ENCODE measurements at regions not wholly inside any gene's neighbourhood (a gene's known extent, or its start where the extent isn't known, plus 50 kb on each side); places are given as distances from the start of the nearest gene placed in this dataset.
A peak's percentile ranks its signal among the peaks of the same experiment; 100 is the strongest.

DNA sequence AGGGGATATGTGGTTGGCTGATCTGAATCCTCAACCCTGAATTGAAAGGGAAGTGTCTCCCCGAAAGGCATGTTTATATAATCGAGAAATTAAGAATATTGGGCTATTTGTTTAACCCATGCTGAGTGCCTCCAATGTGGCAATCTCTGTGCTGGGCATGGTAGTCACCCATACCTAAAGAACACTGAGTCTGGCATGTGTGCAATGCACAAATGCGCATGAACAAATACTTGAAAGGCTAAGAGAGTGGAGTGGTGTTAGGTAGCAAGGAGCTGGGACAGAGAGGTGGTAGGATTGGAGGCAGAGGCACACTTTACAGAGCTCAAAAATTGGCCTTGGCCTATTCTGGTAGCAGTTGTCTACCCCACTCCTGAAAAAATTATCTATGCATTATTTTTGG is 645.1 kb upstream of the FAM98A start:
- H3K4me1 ChIP-seq (ENCODE audit: control insufficient read depth in 4 of 4, insufficient read depth in 4 of 4, low read length in 3 of 4) = peaks cover 4 to 18% (median 13%) of the 10 kb centered on the region in 4 donors
- no peak overlapping the region for H3K27ac ChIP-seq (ENCODE audit: low read depth in 1 of 2, low read length in 2 of 2)
- TF ChIP-seq NR2F2 (IDR thresholded peaks at IDR 0.05) (no peak), GABPA (IDR thresholded peaks at IDR 0.05 in 1 of 2, conservative IDR thresholded peaks at IDR 0.05 in 1 of 2) (no peak), EGR1 (IDR thresholded peaks at IDR 0.05; ENCODE audit: low read depth in 2 of 2) (no peak), SP1 (IDR thresholded peaks at IDR 0.05) (no peak), RXRA (IDR thresholded peaks at IDR 0.05) (no peak), FOXA2 (IDR thresholded peaks at IDR 0.05) (no peak)
- TF ChIP-seq, protein P1, sequence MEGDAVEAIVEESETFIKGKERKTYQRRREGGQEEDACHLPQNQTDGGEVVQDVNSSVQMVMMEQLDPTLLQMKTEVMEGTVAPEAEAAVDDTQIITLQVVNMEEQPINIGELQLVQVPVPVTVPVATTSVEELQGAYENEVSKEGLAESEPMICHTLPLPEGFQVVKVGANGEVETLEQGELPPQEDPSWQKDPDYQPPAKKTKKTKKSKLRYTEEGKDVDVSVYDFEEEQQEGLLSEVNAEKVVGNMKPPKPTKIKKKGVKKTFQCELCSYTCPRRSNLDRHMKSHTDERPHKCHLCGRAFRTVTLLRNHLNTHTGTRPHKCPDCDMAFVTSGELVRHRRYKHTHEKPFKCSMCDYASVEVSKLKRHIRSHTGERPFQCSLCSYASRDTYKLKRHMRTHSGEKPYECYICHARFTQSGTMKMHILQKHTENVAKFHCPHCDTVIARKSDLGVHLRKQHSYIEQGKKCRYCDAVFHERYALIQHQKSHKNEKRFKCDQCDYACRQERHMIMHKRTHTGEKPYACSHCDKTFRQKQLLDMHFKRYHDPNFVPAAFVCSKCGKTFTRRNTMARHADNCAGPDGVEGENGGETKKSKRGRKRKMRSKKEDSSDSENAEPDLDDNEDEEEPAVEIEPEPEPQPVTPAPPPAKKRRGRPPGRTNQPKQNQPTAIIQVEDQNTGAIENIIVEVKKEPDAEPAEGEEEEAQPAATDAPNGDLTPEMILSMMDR (IDR thresholded peaks at IDR 0.05; ENCODE audit: low read depth, low read length, missing input control) = no peak
- TF ChIP-seq, protein P2, sequence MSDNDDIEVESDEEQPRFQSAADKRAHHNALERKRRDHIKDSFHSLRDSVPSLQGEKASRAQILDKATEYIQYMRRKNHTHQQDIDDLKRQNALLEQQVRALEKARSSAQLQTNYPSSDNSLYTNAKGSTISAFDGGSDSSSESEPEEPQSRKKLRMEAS (IDR thresholded peaks at IDR 0.05) = no peak
- TF ChIP-seq, protein P3, sequence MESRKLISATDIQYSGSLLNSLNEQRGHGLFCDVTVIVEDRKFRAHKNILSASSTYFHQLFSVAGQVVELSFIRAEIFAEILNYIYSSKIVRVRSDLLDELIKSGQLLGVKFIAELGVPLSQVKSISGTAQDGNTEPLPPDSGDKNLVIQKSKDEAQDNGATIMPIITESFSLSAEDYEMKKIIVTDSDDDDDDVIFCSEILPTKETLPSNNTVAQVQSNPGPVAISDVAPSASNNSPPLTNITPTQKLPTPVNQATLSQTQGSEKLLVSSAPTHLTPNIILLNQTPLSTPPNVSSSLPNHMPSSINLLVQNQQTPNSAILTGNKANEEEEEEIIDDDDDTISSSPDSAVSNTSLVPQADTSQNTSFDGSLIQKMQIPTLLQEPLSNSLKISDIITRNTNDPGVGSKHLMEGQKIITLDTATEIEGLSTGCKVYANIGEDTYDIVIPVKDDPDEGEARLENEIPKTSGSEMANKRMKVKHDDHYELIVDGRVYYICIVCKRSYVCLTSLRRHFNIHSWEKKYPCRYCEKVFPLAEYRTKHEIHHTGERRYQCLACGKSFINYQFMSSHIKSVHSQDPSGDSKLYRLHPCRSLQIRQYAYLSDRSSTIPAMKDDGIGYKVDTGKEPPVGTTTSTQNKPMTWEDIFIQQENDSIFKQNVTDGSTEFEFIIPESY (IDR thresholded peaks at IDR 0.05) = no peak
- TF ChIP-seq, protein P4, sequence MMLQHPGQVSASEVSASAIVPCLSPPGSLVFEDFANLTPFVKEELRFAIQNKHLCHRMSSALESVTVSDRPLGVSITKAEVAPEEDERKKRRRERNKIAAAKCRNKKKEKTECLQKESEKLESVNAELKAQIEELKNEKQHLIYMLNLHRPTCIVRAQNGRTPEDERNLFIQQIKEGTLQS (IDR thresholded peaks at IDR 0.05) = no peak
- H3K9ac ChIP-seq (ENCODE audit: low read depth in 1 of 2, low read length in 2 of 2) = no peak overlapping the region
- H3K36me3 ChIP-seq (ENCODE audit: control insufficient read depth in 4 of 4, insufficient read depth in 3 of 4, low read depth in 1 of 4, low read length in 3 of 4) = no peaks in the 10 kb centered on the region
- DNase-seq (ENCODE audit: low spot score) = no peak
- no peaks in the 10 kb centered on the region for H3K27me3 ChIP-seq (ENCODE audit: control insufficient read depth in 4 of 4, insufficient read depth in 4 of 4, low read length in 3 of 4)
- H3K9me3 ChIP-seq (ENCODE audit: control insufficient read depth in 4 of 4, low read length in 3 of 4) = peaks cover 0 to under 1% (median 0%) of the 10 kb centered on the region in 4 donors
- 87% methylated on average over 3 of the region's 3 CpGs for WGBS
- no peak overlapping the region for H3K4me3 ChIP-seq (ENCODE audit: low read depth in 1 of 3, low read length in 3 of 3)

DNA sequence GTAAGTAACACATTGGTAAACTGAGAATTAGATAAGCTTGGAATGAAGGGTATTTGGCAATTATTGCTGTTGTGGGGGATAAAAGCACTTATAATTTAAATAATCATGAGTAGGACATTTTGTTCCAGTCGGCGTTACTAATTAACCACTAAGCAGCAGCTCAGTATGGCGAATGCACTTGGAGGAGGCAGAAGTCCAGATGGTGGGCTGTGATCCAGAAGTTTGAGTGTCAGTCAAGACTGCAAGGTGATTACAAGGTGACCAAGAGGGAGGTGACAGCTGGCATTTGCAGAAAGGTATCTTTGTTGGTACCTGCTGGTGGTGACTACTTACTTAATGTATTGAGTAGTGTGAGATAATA is 643.6 kb upstream of the FAM98A start:
- no peak for DNase-seq (ENCODE audit: low spot score)
- TF ChIP-seq SP1 (IDR thresholded peaks at IDR 0.05) (peak; percentile 86), HNF4A (conservative IDR thresholded peaks at IDR 0.05) (peak in 1 of 2 donors; percentile 34), RAD21 (IDR thresholded peaks at IDR 0.05) (no peak), HNF4G (IDR thresholded peaks at IDR 0.05) (no peak), JUND (IDR thresholded peaks at IDR 0.05) (peak in 1 of 2 donors; percentile 3), NR2F2 (IDR thresholded peaks at IDR 0.05) (peak; percentile 18), FOXA1 (IDR thresholded peaks at IDR 0.05) (no peak), RXRA (IDR thresholded peaks at IDR 0.05) (no peak), YY1 (IDR thresholded peaks at IDR 0.05) (peak; percentile 71)
- TF ChIP-seq, protein P1 (IDR thresholded peaks at IDR 0.05; ENCODE audit: low read depth, low read length, missing input control) = no peak
- H3K4me3 ChIP-seq (ENCODE audit: low read depth in 1 of 3, low read length in 3 of 3) = no peak overlapping the region
- no peaks in the 10 kb centered on the region for H3K9me3 ChIP-seq (ENCODE audit: control insufficient read depth in 4 of 4, low read length in 3 of 4)
- WGBS = 23% methylated on average over 3 of the region's 3 CpGs
- peak overlapping the region; percentile 14 to 46 for H3K27ac ChIP-seq (ENCODE audit: low read depth in 1 of 2, low read length in 2 of 2)
- H3K4me1 ChIP-seq (ENCODE audit: control insufficient read depth in 4 of 4, insufficient read depth in 4 of 4, low read length in 3 of 4) = peaks cover 4 to 18% (median 13%) of the 10 kb centered on the region in 4 donors
- no peaks in the 10 kb centered on the region for H3K36me3 ChIP-seq (ENCODE audit: control insufficient read depth in 4 of 4, insufficient read depth in 3 of 4, low read depth in 1 of 4, low read length in 3 of 4)
- H3K9ac ChIP-seq (ENCODE audit: low read depth in 1 of 2, low read length in 2 of 2) = no peak overlapping the region
- H3K27me3 ChIP-seq (ENCODE audit: control insufficient read depth in 4 of 4, insufficient read depth in 4 of 4, low read length in 3 of 4) = no peaks in the 10 kb centered on the region
